HepG2 (cell line): ENCODE measurements at regions not wholly inside any gene's neighbourhood (a gene's known extent, or its start where the extent isn't known, plus 50 kb on each side); places are given as distances from the start of the nearest gene placed in this dataset.

ENCODE experiments used
- ATF3 ChIP-seq: sonication (generic); formaldehyde crosslinking; IDR thresholded peaks from 2 replicates; pipeline ENCODE4 v1.4.0; 2020; ENCODE audit warnings: missing genetic modification reagents
- EP300 ChIP-seq, 3 experiments: sonication (generic) in 1 of 3; formaldehyde crosslinking in 1 of 3; IDR thresholded peaks; 2 replicates each; pipeline versions ENCODE4 v1.5.1 to v1.6.1; 2011 to 2020; ENCODE audit warnings: low read depth in 2 of 3, low read length in 2 of 3, borderline replicate concordance in 1 of 3, improper control_type of control experiment in 1 of 3, mild to moderate bottlenecking in 1 of 3, missing genetic modification reagents in 1 of 3, moderate library complexity in 1 of 3
- ETV6 ChIP-seq: sonication (generic); formaldehyde crosslinking; conservative IDR thresholded peaks from 2 replicates; pipeline ENCODE4 v1.4.0; 2020; ENCODE audit warnings: missing genetic modification reagents
- FOXM1 ChIP-seq: sonication (generic); formaldehyde crosslinking; IDR thresholded peaks from 2 replicates; pipeline ENCODE4 v1.5.0; 2020; ENCODE audit warnings: missing genetic modification reagents
- GABPB1 ChIP-seq: IDR thresholded peaks from 2 replicates; pipeline ENCODE4 v1.6.1; 2016; ENCODE audit warnings: mild to moderate bottlenecking, missing genetic modification reagents, moderate library complexity, missing compliant biosample characterization
- GPBP1L1 ChIP-seq: sonication (generic); formaldehyde crosslinking; IDR thresholded peaks from 2 replicates; pipeline ENCODE4 v1.5.0; 2020; ENCODE audit warnings: mild to moderate bottlenecking, missing genetic modification reagents
- HDAC6 ChIP-seq: fragments of 200-600 bp; sonication (generic); IDR thresholded peaks from 2 replicates; pipeline ENCODE4 v1.7.0; 2017; ENCODE audit warnings: mild to moderate bottlenecking, antibody characterized with exemption, low read length, low read depth
- NCOA5 ChIP-seq: sonication (generic); formaldehyde crosslinking; IDR thresholded peaks from 2 replicates; pipeline ENCODE4 v1.4.0; 2020; ENCODE audit warnings: missing genetic modification reagents
- PATZ1 ChIP-seq: sonication (generic); formaldehyde crosslinking; IDR thresholded peaks from 2 replicates; pipeline ENCODE4 v1.4.0; 2020; ENCODE audit warnings: missing genetic modification reagents
- PITX1 ChIP-seq: sonication (generic); formaldehyde crosslinking; IDR thresholded peaks from 2 replicates; pipeline ENCODE4 v1.5.1; 2020; ENCODE audit warnings: mild to moderate bottlenecking, missing genetic modification reagents
- RCOR2 ChIP-seq: IDR thresholded peaks from 2 replicates; pipeline ENCODE4 v1.6.1; 2016; ENCODE audit warnings: missing biosample characterization, missing genetic modification reagents
- ZBTB3 ChIP-seq: sonication (generic); formaldehyde crosslinking; IDR thresholded peaks from 2 replicates; pipeline ENCODE4 v1.4.0; 2020; ENCODE audit warnings: low read depth, mild to moderate bottlenecking, moderate library complexity, missing genetic modification reagents, borderline replicate concordance
- ZNF264 ChIP-seq: sonication (generic); formaldehyde crosslinking; IDR thresholded peaks from 2 replicates; pipeline ENCODE4 v1.4.0; 2020; ENCODE audit warnings: missing genetic modification reagents
- ZNF350 ChIP-seq: sonication (generic); formaldehyde crosslinking; IDR thresholded peaks from 2 replicates; pipeline ENCODE4 v1.4.0; 2020; ENCODE audit warnings: mild to moderate bottlenecking, low read depth, missing genetic modification reagents, borderline replicate concordance
- ZNF431 ChIP-seq: sonication (generic); formaldehyde crosslinking; IDR thresholded peaks from 2 replicates; pipeline ENCODE4 v1.9.0; 2022; ENCODE audit warnings: missing genetic modification reagents, low read depth, mild to moderate bottlenecking, borderline replicate concordance
- ZNF451 ChIP-seq: sonication (generic); formaldehyde crosslinking; IDR thresholded peaks from 2 replicates; pipeline ENCODE4 v1.5.0; 2020; ENCODE audit warnings: mild to moderate bottlenecking, missing genetic modification reagents
- ZNF605 ChIP-seq: sonication (generic); formaldehyde crosslinking; IDR thresholded peaks from 2 replicates; pipeline ENCODE4 v1.8.0; 2022; ENCODE audit warnings: mild to moderate bottlenecking, missing genetic modification reagents
- ZNF891 ChIP-seq: sonication (generic); formaldehyde crosslinking; IDR thresholded peaks from 2 replicates; pipeline ENCODE4 v1.5.0; 2020; ENCODE audit warnings: mild to moderate bottlenecking, missing genetic modification reagents
- TF ChIP-seq, protein P1 (sequence below): sonication (generic); formaldehyde crosslinking; IDR thresholded peaks from 2 replicates; pipeline ENCODE4; 2020; ENCODE audit warnings: missing genetic modification reagents, mild to moderate bottlenecking, borderline replicate concordance
- TF ChIP-seq, protein P2 (sequence below), 2 experiments: fragments of 450-650 bp in 1 of 2; sonication (generic) in 1 of 2; formaldehyde crosslinking; IDR thresholded peaks; 2 replicates each; pipeline versions ENCODE4 v1.5.0 to v1.8.0; 2020 to 2022; ENCODE audit warnings: mild to moderate bottlenecking in 1 of 2, missing genetic modification reagents in 1 of 2
- TF ChIP-seq, protein P3 (sequence below): sonication (generic); formaldehyde crosslinking; IDR thresholded peaks from 2 replicates; pipeline ENCODE4 v1.8.0; 2023; ENCODE audit warnings: mild to moderate bottlenecking, missing genetic modification reagents

DNA sequence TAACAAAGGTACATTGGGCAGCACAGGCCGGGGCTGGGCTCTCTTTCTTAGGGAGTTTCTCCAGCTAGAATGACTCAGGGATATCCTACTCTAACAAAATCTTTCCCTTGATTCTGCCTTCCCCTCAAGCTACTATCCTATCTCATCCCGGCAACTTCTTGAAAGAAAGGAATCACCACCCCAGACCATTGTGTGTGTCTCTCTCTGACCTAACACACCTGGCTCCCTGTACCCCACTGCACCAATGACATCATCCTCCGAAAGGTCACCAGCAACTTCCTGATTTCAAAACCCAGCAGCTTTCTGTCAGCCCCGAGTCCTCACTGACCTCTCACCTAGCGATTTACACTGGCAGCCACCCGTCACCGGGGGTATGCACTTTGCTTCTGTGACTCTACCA is 72.1 kb upstream of the MAP4K4 start (continued):
- no peak for TF ChIP-seq ZNF264 (CRISPR knock-in tag)
- peak; percentile 37; the same call in 1 of the 2 replicates for TF ChIP-seq RCOR2 (CRISPR knock-in tag)
- TF ChIP-seq ZBTB3 (CRISPR knock-in tag), result no peak
- TF ChIP-seq HDAC6, result no peak
- TF ChIP-seq PATZ1 (CRISPR knock-in tag), result peak; percentile 33
- no peak for TF ChIP-seq ZNF451 (CRISPR knock-in tag)
- no peak for TF ChIP-seq GPBP1L1 (CRISPR knock-in tag)
- peak in 1 of 2 experiments; percentile 68; a peak in 2 of 4 replicates for TF ChIP-seq EP300 (IDR thresholded peaks at IDR 0.05; ENCODE audit: low read depth in 2 of 2, low read length in 2 of 2)
- TF ChIP-seq EP300 (CRISPR knock-in tag; IDR thresholded peaks at IDR 0.05; ENCODE audit: borderline replicate concordance), result no peak
- TF ChIP-seq, protein P1, sequence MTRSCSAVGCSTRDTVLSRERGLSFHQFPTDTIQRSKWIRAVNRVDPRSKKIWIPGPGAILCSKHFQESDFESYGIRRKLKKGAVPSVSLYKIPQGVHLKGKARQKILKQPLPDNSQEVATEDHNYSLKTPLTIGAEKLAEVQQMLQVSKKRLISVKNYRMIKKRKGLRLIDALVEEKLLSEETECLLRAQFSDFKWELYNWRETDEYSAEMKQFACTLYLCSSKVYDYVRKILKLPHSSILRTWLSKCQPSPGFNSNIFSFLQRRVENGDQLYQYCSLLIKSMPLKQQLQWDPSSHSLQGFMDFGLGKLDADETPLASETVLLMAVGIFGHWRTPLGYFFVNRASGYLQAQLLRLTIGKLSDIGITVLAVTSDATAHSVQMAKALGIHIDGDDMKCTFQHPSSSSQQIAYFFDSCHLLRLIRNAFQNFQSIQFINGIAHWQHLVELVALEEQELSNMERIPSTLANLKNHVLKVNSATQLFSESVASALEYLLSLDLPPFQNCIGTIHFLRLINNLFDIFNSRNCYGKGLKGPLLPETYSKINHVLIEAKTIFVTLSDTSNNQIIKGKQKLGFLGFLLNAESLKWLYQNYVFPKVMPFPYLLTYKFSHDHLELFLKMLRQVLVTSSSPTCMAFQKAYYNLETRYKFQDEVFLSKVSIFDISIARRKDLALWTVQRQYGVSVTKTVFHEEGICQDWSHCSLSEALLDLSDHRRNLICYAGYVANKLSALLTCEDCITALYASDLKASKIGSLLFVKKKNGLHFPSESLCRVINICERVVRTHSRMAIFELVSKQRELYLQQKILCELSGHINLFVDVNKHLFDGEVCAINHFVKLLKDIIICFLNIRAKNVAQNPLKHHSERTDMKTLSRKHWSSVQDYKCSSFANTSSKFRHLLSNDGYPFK (CRISPR knock-in tag), result 0 out of 2 replicates have a peak, but pooled peaks have one; percentile 57
- TF ChIP-seq ZNF891 (CRISPR knock-in tag), result no peak
- TF ChIP-seq ZNF605 (CRISPR knock-in tag), result no peak; the same call in 1 of the 2 replicates
- TF ChIP-seq GABPB1, result peak; percentile 66; the same call in 1 of the 2 replicates
- no peak for TF ChIP-seq ZNF431 (CRISPR knock-in tag)
- 0 out of 2 replicates have a peak, but pooled peaks have one; percentile 54 for TF ChIP-seq ZNF350 (CRISPR knock-in tag)
- TF ChIP-seq ETV6 (CRISPR knock-in tag), result no peak
- no peak for TF ChIP-seq NCOA5 (CRISPR knock-in tag)
- 0 out of 2 replicates have a peak, but pooled peaks have one; percentile 31 for TF ChIP-seq PITX1
- no peak for TF ChIP-seq FOXM1 (CRISPR knock-in tag)
- TF ChIP-seq, protein P2, sequence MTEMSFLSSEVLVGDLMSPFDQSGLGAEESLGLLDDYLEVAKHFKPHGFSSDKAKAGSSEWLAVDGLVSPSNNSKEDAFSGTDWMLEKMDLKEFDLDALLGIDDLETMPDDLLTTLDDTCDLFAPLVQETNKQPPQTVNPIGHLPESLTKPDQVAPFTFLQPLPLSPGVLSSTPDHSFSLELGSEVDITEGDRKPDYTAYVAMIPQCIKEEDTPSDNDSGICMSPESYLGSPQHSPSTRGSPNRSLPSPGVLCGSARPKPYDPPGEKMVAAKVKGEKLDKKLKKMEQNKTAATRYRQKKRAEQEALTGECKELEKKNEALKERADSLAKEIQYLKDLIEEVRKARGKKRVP (CRISPR knock-in tag; IDR thresholded peaks at IDR 0.05), result 0 out of 4 replicates have a peak, but pooled peaks of 1 of the 2 experiments have one; percentile 24
- peak; percentile 86; the same call in 1 of the 2 replicates for TF ChIP-seq ATF3 (CRISPR knock-in tag)
- TF ChIP-seq, protein P3, sequence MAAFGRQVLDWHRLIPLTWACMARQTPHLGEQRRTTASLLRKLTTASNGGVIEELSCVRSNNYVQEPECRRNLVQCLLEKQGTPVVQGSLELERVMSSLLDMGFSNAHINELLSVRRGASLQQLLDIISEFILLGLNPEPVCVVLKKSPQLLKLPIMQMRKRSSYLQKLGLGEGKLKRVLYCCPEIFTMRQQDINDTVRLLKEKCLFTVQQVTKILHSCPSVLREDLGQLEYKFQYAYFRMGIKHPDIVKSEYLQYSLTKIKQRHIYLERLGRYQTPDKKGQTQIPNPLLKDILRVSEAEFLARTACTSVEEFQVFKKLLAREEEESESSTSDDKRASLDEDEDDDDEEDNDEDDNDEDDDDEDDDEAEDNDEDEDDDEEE (CRISPR knock-in tag), result no peak
